ENCODE measurements at regions not wholly inside any gene's neighbourhood (a gene's known extent, or its start where the extent isn't known, plus 50 kb on each side); places are given as distances from the start of the nearest gene placed in this dataset.

DNA sequence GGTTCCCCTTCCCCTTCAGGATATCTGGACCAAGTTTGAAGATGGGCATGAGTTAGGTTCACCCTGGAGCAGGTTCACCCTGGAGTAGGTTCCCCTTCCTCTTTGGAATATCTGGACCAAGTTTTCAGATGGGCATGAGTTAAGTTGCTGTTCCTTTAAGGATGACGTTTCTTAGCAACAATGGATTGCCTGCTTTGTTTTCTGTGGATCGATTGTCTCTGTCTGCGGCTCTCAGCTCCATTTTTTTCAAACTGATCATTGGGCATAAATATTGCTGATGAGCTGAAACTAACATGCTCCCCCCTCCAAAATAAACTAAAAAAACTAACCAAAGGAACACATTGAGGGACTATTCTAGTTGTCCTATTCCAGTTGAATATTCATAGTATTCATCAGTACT lies 149.5 kb downstream of the SPP2 start:
- no peaks in the 10 kb centered on the region for H3K27me3 ChIP-seq (ENCODE audit: insufficient read depth, insufficient read length)
- no peak overlapping the region for H3K4me3 ChIP-seq (ENCODE audit: insufficient read length, low read depth)
- peaks cover 33% of the 10 kb centered on the region for H3K9me3 ChIP-seq (ENCODE audit: insufficient read depth, low read length)
- H3K4me1 ChIP-seq (ENCODE audit: insufficient read depth, insufficient read length) = no peaks in the 10 kb centered on the region
- no peaks in the 10 kb centered on the region for H3K36me3 ChIP-seq (ENCODE audit: insufficient read depth, insufficient read length, low read length)
- DNase-seq (ENCODE audit: low read depth, low spot score) = no peak
- H3K9ac ChIP-seq (ENCODE audit: insufficient read length, low read depth) = no peak overlapping the region
- TF ChIP-seq YY1 (IDR thresholded peaks at IDR 0.05; ENCODE audit: insufficient read depth, insufficient read length) = no peak
- no peak for TF ChIP-seq SUZ12 (IDR thresholded peaks at IDR 0.05; ENCODE audit: extremely low read depth, insufficient read depth, insufficient read length)
- TF ChIP-seq ZNF274 (IDR thresholded peaks at IDR 0.05; ENCODE audit: low read depth, low read length) = no peak

DNA sequence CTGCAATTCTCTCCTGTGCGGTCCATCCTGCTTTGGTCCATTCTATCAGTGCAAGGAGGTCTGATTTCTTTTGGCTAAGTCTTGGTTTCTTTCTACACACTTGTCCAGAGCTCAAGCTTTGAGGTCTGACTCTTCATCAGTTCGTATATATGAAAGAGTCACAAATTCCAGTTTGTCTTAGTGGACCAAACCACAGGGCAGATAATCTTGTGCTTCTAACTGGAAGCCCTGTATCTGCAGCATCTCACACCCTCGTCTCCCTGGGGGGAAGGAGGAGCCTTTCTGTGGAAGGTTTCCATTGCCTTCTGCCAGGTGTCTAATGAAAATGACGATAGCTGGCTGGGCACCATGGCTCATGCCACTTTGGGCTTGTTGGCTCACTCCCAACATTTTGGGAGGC lies 148.5 kb downstream of the SPP2 start:
- peaks cover 23% of the 10 kb centered on the region for H3K9me3 ChIP-seq (ENCODE audit: insufficient read depth, low read length)
- no peaks in the 10 kb centered on the region for H3K36me3 ChIP-seq (ENCODE audit: insufficient read depth, insufficient read length, low read length)
- no peak overlapping the region for H3K9ac ChIP-seq (ENCODE audit: insufficient read length, low read depth)
- H3K27me3 ChIP-seq (ENCODE audit: insufficient read depth, insufficient read length) = no peaks in the 10 kb centered on the region
- DNase-seq (ENCODE audit: low read depth, low spot score) = no peak
- TF ChIP-seq YY1 (IDR thresholded peaks at IDR 0.05; ENCODE audit: insufficient read depth, insufficient read length) (no peak), SUZ12 (IDR thresholded peaks at IDR 0.05; ENCODE audit: extremely low read depth, insufficient read depth, insufficient read length) (no peak), ZNF274 (IDR thresholded peaks at IDR 0.05; ENCODE audit: low read depth, low read length) (no peak)
- no peaks in the 10 kb centered on the region for H3K4me1 ChIP-seq (ENCODE audit: insufficient read depth, insufficient read length)
- H3K4me3 ChIP-seq (ENCODE audit: insufficient read length, low read depth) = no peak overlapping the region

DNA sequence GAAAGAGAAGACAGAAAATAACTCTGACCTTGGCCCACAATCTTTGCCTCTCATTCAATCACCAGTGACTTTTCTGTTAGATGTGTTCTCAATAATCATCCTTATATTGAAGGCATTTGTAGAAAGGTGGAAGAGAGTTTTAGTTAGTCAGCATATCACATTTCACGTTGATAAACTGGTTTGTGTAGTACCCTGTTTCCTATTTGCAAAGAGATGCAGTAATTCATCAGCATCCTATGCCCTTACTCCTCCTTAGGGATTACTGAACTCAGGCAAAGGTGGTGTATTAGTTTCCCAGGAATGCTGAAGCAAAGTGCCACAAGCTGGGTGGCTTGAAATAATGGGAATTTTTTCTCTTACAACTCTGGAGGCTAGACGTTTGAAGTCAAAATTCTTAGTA lies 145.0 kb downstream of the SPP2 start:
- H3K4me1 ChIP-seq (ENCODE audit: insufficient read depth, insufficient read length) = no peaks in the 10 kb centered on the region
- no peak overlapping the region for H3K9ac ChIP-seq (ENCODE audit: insufficient read length, low read depth)
- no peaks in the 10 kb centered on the region for H3K36me3 ChIP-seq (ENCODE audit: insufficient read depth, insufficient read length, low read length)
- TF ChIP-seq SUZ12 (IDR thresholded peaks at IDR 0.05; ENCODE audit: extremely low read depth, insufficient read depth, insufficient read length) = no peak
- TF ChIP-seq YY1 (IDR thresholded peaks at IDR 0.05; ENCODE audit: insufficient read depth, insufficient read length) = no peak
- no peak for TF ChIP-seq ZNF274 (IDR thresholded peaks at IDR 0.05; ENCODE audit: low read depth, low read length)
- H3K9me3 ChIP-seq (ENCODE audit: insufficient read depth, low read length) = no peaks in the 10 kb centered on the region
- no peaks in the 10 kb centered on the region for H3K27me3 ChIP-seq (ENCODE audit: insufficient read depth, insufficient read length)
- H3K4me3 ChIP-seq (ENCODE audit: insufficient read length, low read depth) = no peak overlapping the region
- no peak for DNase-seq (ENCODE audit: low read depth, low spot score)

DNA sequence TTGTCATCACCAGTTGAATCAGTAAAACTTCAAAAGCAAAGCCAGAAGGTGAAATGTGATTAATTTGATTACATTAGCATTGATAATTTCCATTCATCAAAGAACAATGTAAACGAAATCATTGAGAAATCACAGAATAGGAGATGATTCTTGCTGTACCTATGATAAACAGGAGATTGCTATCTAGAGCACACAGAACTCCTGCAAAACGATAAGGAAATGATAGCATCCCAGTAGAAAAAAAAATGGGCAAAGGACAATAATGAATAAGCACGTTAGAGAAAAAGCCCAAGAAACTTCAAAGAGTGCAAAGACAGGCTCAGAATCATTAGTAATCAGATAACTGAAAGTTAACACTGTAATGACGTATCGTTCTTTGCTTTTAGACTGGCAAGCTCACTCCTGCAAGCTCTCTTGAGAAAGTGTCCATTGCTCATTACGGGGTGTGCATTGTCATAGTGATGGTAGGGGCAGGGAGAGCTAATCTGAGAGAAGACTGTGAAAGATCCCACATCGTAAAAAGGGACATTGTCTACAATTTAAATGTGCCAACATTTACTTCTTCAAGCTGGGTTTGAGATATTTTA lies 143.6 kb downstream of the SPP2 start:
- Histone ChIP-seq H3K36me3 (ENCODE audit: insufficient read depth, insufficient read length, low read length) (no peaks in the 10 kb centered on the region), H3K9me3 (ENCODE audit: insufficient read depth, low read length) (no peaks in the 10 kb centered on the region), H3K27me3 (ENCODE audit: insufficient read depth, insufficient read length) (no peaks in the 10 kb centered on the region), H3K4me3 (ENCODE audit: insufficient read length, low read depth) (no peak overlapping the region), H3K9ac (ENCODE audit: insufficient read length, low read depth) (no peak overlapping the region), H3K4me1 (ENCODE audit: insufficient read depth, insufficient read length) (no peaks in the 10 kb centered on the region)
- DNase-seq (ENCODE audit: low read depth, low spot score) = no peak
- no peak for TF ChIP-seq SUZ12 (IDR thresholded peaks at IDR 0.05; ENCODE audit: extremely low read depth, insufficient read depth, insufficient read length)
- TF ChIP-seq YY1 (IDR thresholded peaks at IDR 0.05; ENCODE audit: insufficient read depth, insufficient read length) = no peak
- TF ChIP-seq ZNF274 (IDR thresholded peaks at IDR 0.05; ENCODE audit: low read depth, low read length) = no peak

DNA sequence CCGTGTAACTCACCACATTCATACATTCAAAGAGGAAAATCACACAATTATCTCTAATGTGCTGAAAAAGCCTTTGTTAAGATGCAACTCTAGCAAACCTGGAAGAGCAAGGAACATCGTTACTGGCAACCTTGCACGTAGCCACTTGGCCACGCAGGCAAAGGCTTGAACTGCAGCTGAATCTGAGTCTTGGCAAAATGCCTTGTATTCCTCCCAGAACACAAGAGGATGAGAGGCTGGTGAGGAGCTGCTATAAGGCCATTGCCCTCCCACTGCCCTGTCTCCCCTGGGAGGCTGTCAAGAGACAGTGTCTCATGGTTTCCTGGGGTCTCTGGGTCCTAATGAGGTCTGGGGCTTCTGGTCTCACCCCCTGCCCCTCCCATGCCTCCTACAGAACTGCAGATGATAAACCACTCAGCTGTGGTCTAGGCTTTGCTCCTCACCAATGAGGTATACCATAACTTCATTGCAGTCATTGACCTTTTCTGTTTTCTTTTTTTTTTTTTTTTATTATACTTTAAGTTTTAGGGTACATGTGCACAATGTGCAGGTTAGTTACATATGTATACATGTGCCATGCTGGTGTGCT lies 141.4 kb downstream of the SPP2 start:
- no peak for TF ChIP-seq SUZ12 (IDR thresholded peaks at IDR 0.05; ENCODE audit: extremely low read depth, insufficient read depth, insufficient read length)
- no peak for TF ChIP-seq YY1 (IDR thresholded peaks at IDR 0.05; ENCODE audit: insufficient read depth, insufficient read length)
- TF ChIP-seq ZNF274 (IDR thresholded peaks at IDR 0.05; ENCODE audit: low read depth, low read length) = no peak
- Histone ChIP-seq H3K9ac (ENCODE audit: insufficient read length, low read depth) (no peak overlapping the region), H3K27me3 (ENCODE audit: insufficient read depth, insufficient read length) (no peaks in the 10 kb centered on the region), H3K36me3 (ENCODE audit: insufficient read depth, insufficient read length, low read length) (no peaks in the 10 kb centered on the region), H3K4me3 (ENCODE audit: insufficient read length, low read depth) (no peak overlapping the region), H3K4me1 (ENCODE audit: insufficient read depth, insufficient read length) (no peaks in the 10 kb centered on the region), H3K9me3 (ENCODE audit: insufficient read depth, low read length) (no peaks in the 10 kb centered on the region)
- no peak for DNase-seq (ENCODE audit: low read depth, low spot score)

DNA sequence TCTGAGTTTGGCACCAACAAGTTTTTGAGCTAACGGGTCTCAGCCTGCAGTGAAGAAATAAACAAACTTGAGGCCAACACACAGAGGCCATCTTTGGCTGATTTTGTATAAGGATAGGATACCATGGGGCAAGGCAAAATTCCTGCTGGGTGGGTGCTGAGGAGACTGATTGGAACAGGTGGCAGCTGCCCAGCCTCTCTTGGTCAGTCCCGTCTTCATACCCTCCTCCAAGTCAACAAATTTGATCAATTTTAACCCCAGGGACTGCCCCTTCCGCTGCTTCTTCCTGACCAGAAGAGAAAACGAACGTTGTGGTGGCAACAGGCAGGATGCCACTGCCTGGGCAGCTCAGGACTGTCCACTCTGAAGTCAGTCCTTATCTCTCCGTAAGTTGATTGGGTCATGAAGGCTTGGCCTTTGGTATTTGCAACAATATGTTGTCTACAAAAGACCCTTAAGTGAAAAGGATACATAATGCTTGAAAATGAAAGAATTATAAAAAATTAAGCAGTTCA lies 139.3 kb downstream of the SPP2 start:
- Histone ChIP-seq H3K9ac (ENCODE audit: insufficient read length, low read depth) (no peak overlapping the region), H3K4me3 (ENCODE audit: insufficient read length, low read depth) (no peak overlapping the region), H3K36me3 (ENCODE audit: insufficient read depth, insufficient read length, low read length) (no peaks in the 10 kb centered on the region), H3K4me1 (ENCODE audit: insufficient read depth, insufficient read length) (no peaks in the 10 kb centered on the region), H3K9me3 (ENCODE audit: insufficient read depth, low read length) (no peaks in the 10 kb centered on the region), H3K27me3 (ENCODE audit: insufficient read depth, insufficient read length) (no peaks in the 10 kb centered on the region)
- DNase-seq (ENCODE audit: low read depth, low spot score) = no peak
- no peak for TF ChIP-seq SUZ12 (IDR thresholded peaks at IDR 0.05; ENCODE audit: extremely low read depth, insufficient read depth, insufficient read length)
- TF ChIP-seq ZNF274 (IDR thresholded peaks at IDR 0.05; ENCODE audit: low read depth, low read length) = no peak
- no peak for TF ChIP-seq YY1 (IDR thresholded peaks at IDR 0.05; ENCODE audit: insufficient read depth, insufficient read length)

DNA sequence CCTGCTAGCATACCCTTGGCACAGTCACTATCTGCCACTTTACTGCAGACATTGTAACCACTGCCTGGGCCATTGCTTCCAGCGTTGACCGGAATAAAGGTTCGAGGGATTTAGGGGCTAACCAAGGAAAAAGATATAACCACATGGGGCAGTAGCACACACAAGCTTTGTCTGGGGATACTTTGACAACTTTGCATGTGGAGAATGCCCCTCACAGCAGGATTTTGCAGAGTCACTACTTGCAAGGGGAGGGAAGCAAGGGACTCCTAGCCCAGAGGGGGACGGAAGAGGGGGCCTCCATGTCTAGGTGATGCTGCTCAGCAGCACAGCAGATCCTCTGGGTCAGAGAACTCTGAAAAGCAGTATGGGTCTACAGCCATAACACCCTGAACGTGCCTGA lies 138.7 kb downstream of the SPP2 start:
- TF ChIP-seq YY1 (IDR thresholded peaks at IDR 0.05; ENCODE audit: insufficient read depth, insufficient read length) (no peak), SUZ12 (IDR thresholded peaks at IDR 0.05; ENCODE audit: extremely low read depth, insufficient read depth, insufficient read length) (no peak), ZNF274 (IDR thresholded peaks at IDR 0.05; ENCODE audit: low read depth, low read length) (no peak)

More for the DNA sequence above, 138.7 kb downstream of the SPP2 start:
- H3K9me3 ChIP-seq (ENCODE audit: insufficient read depth, low read length) = no peaks in the 10 kb centered on the region
- H3K27me3 ChIP-seq (ENCODE audit: insufficient read depth, insufficient read length) = no peaks in the 10 kb centered on the region
- H3K4me1 ChIP-seq (ENCODE audit: insufficient read depth, insufficient read length) = no peaks in the 10 kb centered on the region
- no peak overlapping the region for H3K4me3 ChIP-seq (ENCODE audit: insufficient read length, low read depth)
- H3K36me3 ChIP-seq (ENCODE audit: insufficient read depth, insufficient read length, low read length) = no peaks in the 10 kb centered on the region
- H3K9ac ChIP-seq (ENCODE audit: insufficient read length, low read depth) = no peak overlapping the region
- peak; percentile 44 for DNase-seq (ENCODE audit: low read depth, low spot score)

Data from NT2/D1 (cell line).